ENCODE measurements at regions not wholly inside any gene's neighbourhood (a gene's known extent, or its start where the extent isn't known, plus 50 kb on each side); places are given as distances from the start of the nearest gene placed in this dataset.

DNA sequence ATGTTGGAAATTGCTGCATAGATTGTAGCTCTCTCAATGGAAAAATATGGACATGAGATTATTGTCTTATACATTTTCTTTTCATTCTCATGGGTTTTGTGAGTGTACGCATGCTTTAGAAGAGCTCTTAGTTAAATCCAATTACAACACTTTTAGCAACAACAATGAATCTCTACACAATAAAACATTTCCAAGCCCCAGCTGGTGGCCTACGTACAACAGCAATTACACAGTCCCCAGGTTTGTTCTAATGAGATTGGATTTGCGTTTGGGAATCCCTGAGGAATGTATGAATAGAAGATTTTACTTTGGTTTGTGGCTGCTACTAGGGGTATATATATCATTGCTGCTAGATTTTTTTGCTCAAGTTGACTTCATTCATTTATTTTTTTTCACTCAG, 98.6 kb downstream of the FHDC1 start:
- no peak overlapping the region for H3K27ac ChIP-seq (ENCODE audit: low read depth in 1 of 2, low read length in 1 of 2)
- ATAC-seq (ENCODE audit: insufficient read depth, low FRiP score) = no peak
- H3K9me3 ChIP-seq (ENCODE audit: control insufficient read depth in 4 of 4, insufficient read depth in 3 of 4, low read length in 3 of 4) = peaks cover 0 to 2% (median under 1%) of the 10 kb centered on the region in 4 donors
- TF ChIP-seq, protein P1, sequence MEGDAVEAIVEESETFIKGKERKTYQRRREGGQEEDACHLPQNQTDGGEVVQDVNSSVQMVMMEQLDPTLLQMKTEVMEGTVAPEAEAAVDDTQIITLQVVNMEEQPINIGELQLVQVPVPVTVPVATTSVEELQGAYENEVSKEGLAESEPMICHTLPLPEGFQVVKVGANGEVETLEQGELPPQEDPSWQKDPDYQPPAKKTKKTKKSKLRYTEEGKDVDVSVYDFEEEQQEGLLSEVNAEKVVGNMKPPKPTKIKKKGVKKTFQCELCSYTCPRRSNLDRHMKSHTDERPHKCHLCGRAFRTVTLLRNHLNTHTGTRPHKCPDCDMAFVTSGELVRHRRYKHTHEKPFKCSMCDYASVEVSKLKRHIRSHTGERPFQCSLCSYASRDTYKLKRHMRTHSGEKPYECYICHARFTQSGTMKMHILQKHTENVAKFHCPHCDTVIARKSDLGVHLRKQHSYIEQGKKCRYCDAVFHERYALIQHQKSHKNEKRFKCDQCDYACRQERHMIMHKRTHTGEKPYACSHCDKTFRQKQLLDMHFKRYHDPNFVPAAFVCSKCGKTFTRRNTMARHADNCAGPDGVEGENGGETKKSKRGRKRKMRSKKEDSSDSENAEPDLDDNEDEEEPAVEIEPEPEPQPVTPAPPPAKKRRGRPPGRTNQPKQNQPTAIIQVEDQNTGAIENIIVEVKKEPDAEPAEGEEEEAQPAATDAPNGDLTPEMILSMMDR (IDR thresholded peaks at IDR 0.05; ENCODE audit: control extremely low read depth, extremely low read depth) = no peak
- H3K36me3 ChIP-seq (ENCODE audit: control insufficient read depth in 4 of 4, insufficient read depth in 4 of 4, low read length in 4 of 4) = no peaks in the 10 kb centered on the region
- no peak overlapping the region for H3K9ac ChIP-seq (ENCODE audit: insufficient read depth in 1 of 2, low read length in 2 of 2)
- H3K4me1 ChIP-seq (ENCODE audit: control insufficient read depth in 5 of 5, insufficient read depth in 5 of 5, low read length in 5 of 5) = no peaks in the 10 kb centered on the region
- DNase-seq = no peak
- WGBS, 2 donors = 77 to 100% methylated on average over 3 of the region's 3 CpGs
- H3K4me3 ChIP-seq = no peak overlapping the region
- H3K27me3 ChIP-seq (ENCODE audit: control insufficient read depth in 3 of 3, insufficient read depth in 3 of 3, low read length in 2 of 3) = no peaks in the 10 kb centered on the region

DNA sequence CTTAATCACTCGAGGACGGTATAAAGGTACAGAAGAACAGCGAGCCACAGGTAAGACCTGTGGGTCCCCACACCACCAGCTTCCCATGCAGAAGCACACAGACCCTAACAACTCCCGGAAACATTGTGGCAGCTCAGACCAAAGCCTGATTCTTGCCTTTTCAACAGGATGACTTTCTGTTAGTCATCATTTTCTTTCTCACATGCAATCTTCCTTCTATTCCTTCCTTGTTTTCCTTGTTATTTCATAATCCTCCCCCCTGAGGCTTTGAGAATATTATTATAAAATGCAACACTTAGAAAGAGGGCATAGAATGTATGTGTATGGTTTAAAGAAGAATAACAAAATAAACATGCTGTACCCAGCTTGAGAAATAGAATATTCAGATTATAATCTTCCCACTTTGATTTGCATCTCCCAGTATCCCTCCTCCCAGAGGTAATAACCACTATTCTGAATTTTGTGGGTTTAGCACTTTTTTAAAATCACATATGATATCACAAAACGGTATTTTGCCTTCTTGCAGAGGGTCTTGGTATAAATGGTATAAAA, 100.9 kb downstream of the FHDC1 start:
- TF ChIP-seq, protein P1 (IDR thresholded peaks at IDR 0.05; ENCODE audit: control extremely low read depth, extremely low read depth) = no peak
- H3K36me3 ChIP-seq (ENCODE audit: control insufficient read depth in 4 of 4, insufficient read depth in 4 of 4, low read length in 4 of 4) = no peaks in the 10 kb centered on the region
- no peaks in the 10 kb centered on the region for H3K27me3 ChIP-seq (ENCODE audit: control insufficient read depth in 3 of 3, insufficient read depth in 3 of 3, low read length in 2 of 3)
- no peak for ATAC-seq (ENCODE audit: insufficient read depth, low FRiP score)
- 81 to 90% methylated on average over 5 of the region's 5 CpGs for WGBS, 2 donors
- no peaks in the 10 kb centered on the region for H3K4me1 ChIP-seq (ENCODE audit: control insufficient read depth in 5 of 5, insufficient read depth in 5 of 5, low read length in 5 of 5)
- no peaks in the 10 kb centered on the region for H3K9me3 ChIP-seq (ENCODE audit: control insufficient read depth in 4 of 4, insufficient read depth in 3 of 4, low read length in 3 of 4)
- no peak overlapping the region for H3K4me3 ChIP-seq
- H3K9ac ChIP-seq (ENCODE audit: insufficient read depth in 1 of 2, low read length in 2 of 2) = no peak overlapping the region
- no peak overlapping the region for H3K27ac ChIP-seq (ENCODE audit: low read depth in 1 of 2, low read length in 1 of 2)
- DNase-seq = no peak

- Histone ChIP-seq H3K36me3 (ENCODE audit: control insufficient read depth in 4 of 4, insufficient read depth in 4 of 4, low read length in 4 of 4) (no peaks in the 10 kb centered on the region), H3K4me1 (ENCODE audit: control insufficient read depth in 5 of 5, insufficient read depth in 5 of 5, low read length in 5 of 5) (no peaks in the 10 kb centered on the region), H3K4me3 (no peak overlapping the region), H3K27ac (ENCODE audit: low read depth in 1 of 2, low read length in 1 of 2) (no peak overlapping the region), H3K9me3 (ENCODE audit: control insufficient read depth in 4 of 4, insufficient read depth in 3 of 4, low read length in 3 of 4) (no peaks in the 10 kb centered on the region), H3K9ac (ENCODE audit: insufficient read depth in 1 of 2, low read length in 2 of 2) (no peak overlapping the region), H3K27me3 (ENCODE audit: control insufficient read depth in 3 of 3, insufficient read depth in 3 of 3, low read length in 2 of 3) (no peaks in the 10 kb centered on the region)
- 57 to 66% methylated on average over 10 of the region's 10 CpGs for WGBS, 2 donors
- ATAC-seq (ENCODE audit: insufficient read depth, low FRiP score) (no peak), DNase-seq (peak in 2 of 3 donors; percentile 31 to 32)
- TF ChIP-seq, protein P1 (IDR thresholded peaks at IDR 0.05; ENCODE audit: control extremely low read depth, extremely low read depth) = no peak
Observed at GRCh38 chr4:153038623-153039311, 102.6 kb downstream of the FHDC1 start.
